ENCODE measurements at regions not wholly inside any gene's neighbourhood (a gene's known extent, or its start where the extent isn't known, plus 50 kb on each side); places are given as distances from the start of the nearest gene placed in this dataset.
"Not testable (repeated sequence)": the region's sequence is repeated elsewhere in the genome, so short reads cannot be mapped to it uniquely, and the experiment has no call there.

GRCh38 chr17:21781666-21782024 is 89.3 kb downstream of the KCNJ18 start:
- not testable (repeated sequence) for TF ChIP-seq CTCF (conservative IDR thresholded peaks at IDR 0.05; ENCODE audit: low read depth, low read length); CEBPB (IDR thresholded peaks at IDR 0.05; ENCODE audit: low read depth, low read length); POLR2A (IDR thresholded peaks at IDR 0.05; ENCODE audit: low read depth, low read length); RAD21 (IDR thresholded peaks at IDR 0.05; ENCODE audit: low read length); SMC3 (IDR thresholded peaks at IDR 0.05; ENCODE audit: low read depth, low read length); RCOR1 (IDR thresholded peaks at IDR 0.05; ENCODE audit: insufficient replicate concordance, low read length); MAFK (IDR thresholded peaks at IDR 0.05; ENCODE audit: low read depth, low read length); MXI1 (IDR thresholded peaks at IDR 0.05; ENCODE audit: borderline replicate concordance, low read depth, low read length)

Measured in IMR-90 (cell line).